H1 (cell line): ENCODE measurements at regions not wholly inside any gene's neighbourhood (a gene's known extent, or its start where the extent isn't known, plus 50 kb on each side); places are given as distances from the start of the nearest gene placed in this dataset.
A peak's percentile ranks its signal among the peaks of the same experiment; 100 is the strongest.

Experiments used
- CTCF ChIA-PET: fragments of 300-600 bp; sonication (Branson Sonifier 250); formaldehyde crosslinking; loops from one replicate; lab custom pipeline; 2021; ENCODE audit not compliant: partially characterized antibody; lab: Charles Lee
- POLR2A ChIA-PET: fragments of 300-600 bp; sonication (Branson Sonifier 250); formaldehyde crosslinking; loops from one replicate; lab custom pipeline; 2021; ENCODE audit warnings: inconsistent platforms; ENCODE audit not compliant: partially characterized antibody; lab: Charles Lee
- DNase-seq, 2 experiments: peaks; one replicate each; pipeline versions ENCODE4 v3.0.0 to v3.0.0-alpha.2; 2010 to 2022; ENCODE audit warnings: low spot score in 2 of 2, low read depth in 1 of 2, mixed read lengths in 1 of 2
- FAIRE-seq: peaks from 2 replicates; lab custom pipeline; 2011; peaks lifted over from hg19 to GRCh38; lab: Jason Lieb, UNC
- H2AFZ ChIP-seq: 2 replicates; pipeline ENCODE4 v1.8.1; 2012; ENCODE audit warnings: low read length, inconsistent platforms
- H2AK5ac ChIP-seq: 2 replicates; pipeline ENCODE4 v1.6.1; 2013; ENCODE audit warnings: low read depth, low read length
- H2BK120ac ChIP-seq: replicated peaks from 2 replicates; pipeline ENCODE3; 2013; ENCODE audit warnings: low read depth, low read length, inconsistent platforms
- H2BK12ac ChIP-seq: 2 replicates; pipeline ENCODE4 v1.6.1; 2013; ENCODE audit warnings: low read depth, low read length
- H2BK15ac ChIP-seq: 2 replicates; pipeline ENCODE4 v1.6.1; 2013; ENCODE audit warnings: low read length
- H2BK20ac ChIP-seq: 2 replicates; pipeline ENCODE4 v1.6.1; 2013; ENCODE audit warnings: low read length
- H2BK5ac ChIP-seq: 2 replicates; pipeline ENCODE4 v1.6.1; 2013; ENCODE audit warnings: low read depth, low read length
- H3K14ac ChIP-seq: 2 replicates; pipeline ENCODE4 v1.6.1; 2013; ENCODE audit warnings: inconsistent platforms; ENCODE audit not compliant: insufficient read length
- H3K18ac ChIP-seq: 2 replicates; pipeline ENCODE4 v1.6.1; 2013; ENCODE audit warnings: low read length; ENCODE audit errors: extremely low read depth
- H3K23ac ChIP-seq: 2 replicates; pipeline ENCODE4 v1.6.1; 2013; ENCODE audit warnings: inconsistent platforms; ENCODE audit not compliant: insufficient read length
- H3K23me2 ChIP-seq: 2 replicates; pipeline ENCODE4 v1.6.1; 2013; ENCODE audit warnings: low read depth, low read length
- H3K27ac ChIP-seq: 2 replicates; pipeline ENCODE4 v1.6.1; 2011; ENCODE audit warnings: low read depth, low read length, inconsistent platforms
- H3K27me3 ChIP-seq, 4 experiments: replicated peaks in 1 of 4; 1 replicate in 1 of 4; 2 replicates in 3 of 4; pipeline versions ENCODE4 v1.6.1 to v1.8.1; 2011 to 2013; ENCODE audit warnings: low read length in 3 of 4, mild to moderate bottlenecking in 3 of 4, inconsistent platforms in 2 of 4, mixed read lengths in 2 of 4, moderate library complexity in 1 of 4; ENCODE audit not compliant: control insufficient read depth in 3 of 4, insufficient read depth in 3 of 4; ENCODE audit errors: extremely low read depth in 1 of 4
- H3K36me3 ChIP-seq, 4 experiments: 2 replicates each; pipeline versions ENCODE4 v1.6.1 to v1.8.1; 2011 to 2013; ENCODE audit warnings: mild to moderate bottlenecking in 4 of 4, low read length in 3 of 4, moderate library complexity in 2 of 4, control low read depth in 1 of 4, inconsistent platforms in 1 of 4; ENCODE audit not compliant: insufficient read depth in 4 of 4, control insufficient read depth in 2 of 4
- H3K4ac ChIP-seq: replicated peaks from 2 replicates; pipeline ENCODE3; 2013; ENCODE audit warnings: low read length, low read depth, mixed read lengths, inconsistent platforms; ENCODE audit not compliant: insufficient read length
- H3K4me1 ChIP-seq, 4 experiments: replicated peaks in 1 of 4; 1 replicate in 1 of 4; 2 replicates in 3 of 4; pipeline versions ENCODE4 v1.6.1 to v1.8.1; 2011 to 2013; ENCODE audit warnings: low read length in 3 of 4, inconsistent platforms in 2 of 4, mixed read lengths in 1 of 4; ENCODE audit not compliant: insufficient read depth in 4 of 4, control insufficient read depth in 3 of 4
- H3K4me2 ChIP-seq, 2 experiments: 2 replicates each; pipeline versions ENCODE4 v1.6.1 to v1.8.1; 2011 to 2013; ENCODE audit warnings: low read depth in 2 of 2, low read length in 2 of 2, control low read depth in 1 of 2, inconsistent platforms in 1 of 2, mild to moderate bottlenecking in 1 of 2; ENCODE audit not compliant: insufficient read depth in 1 of 2
- H3K4me3 ChIP-seq, 4 experiments: fragments of 200-600, 300-600 bp in 1 of 4; sonication (generic), shearing (Covaris generic), sonication (Bioruptor Twin) in 1 of 4; 2 replicates each; pipeline versions ENCODE4 v1.5.1 to v1.8.1; 2011 to 2016; ENCODE audit warnings: low read length in 4 of 4, low read depth in 3 of 4, control low read depth in 2 of 4, inconsistent platforms in 2 of 4, mild to moderate bottlenecking in 2 of 4, mixed read lengths in 1 of 4, moderate library complexity in 1 of 4; ENCODE audit not compliant: insufficient read depth in 2 of 4; ENCODE audit errors: extremely low read depth in 1 of 4
- H3K56ac ChIP-seq: replicated peaks from 2 replicates; pipeline ENCODE3; 2013; ENCODE audit warnings: low read depth, mild to moderate bottlenecking, mixed read lengths, low read length, inconsistent platforms; ENCODE audit not compliant: insufficient read length
- H3K79me1 ChIP-seq: 2 replicates; pipeline ENCODE4 v1.6.1; 2013; ENCODE audit warnings: low read depth, low read length, control low read depth
- H3K79me2 ChIP-seq, 2 experiments: 2 replicates each; pipeline versions ENCODE4 v1.6.1 to v1.8.1; 2012 to 2013; ENCODE audit warnings: low read length in 2 of 2, mild to moderate bottlenecking in 2 of 2, inconsistent platforms in 1 of 2; ENCODE audit not compliant: insufficient read depth in 2 of 2, control insufficient read depth in 1 of 2
- H3K9ac ChIP-seq, 4 experiments: replicated peaks in 1 of 4; 1 replicate in 1 of 4; 2 replicates in 3 of 4; pipeline versions ENCODE4 v1.6.1 to v1.8.1; 2011 to 2013; ENCODE audit warnings: low read depth in 3 of 4, low read length in 3 of 4, control low read depth in 2 of 4, mild to moderate bottlenecking in 2 of 4, moderate library complexity in 2 of 4, inconsistent platforms in 1 of 4; ENCODE audit errors: extremely low read depth in 1 of 4
- H3K9me3 ChIP-seq, 2 experiments: 2 replicates each; pipeline versions ENCODE4 v1.6.1 to v1.8.1; 2012 to 2013; ENCODE audit warnings: mild to moderate bottlenecking in 2 of 2, moderate library complexity in 2 of 2, control low read depth in 1 of 2, inconsistent platforms in 1 of 2, low read depth in 1 of 2, low read length in 1 of 2, mixed read lengths in 1 of 2; ENCODE audit not compliant: insufficient read depth in 2 of 2
- H4K20me1 ChIP-seq, 2 experiments: replicated peaks in 1 of 2; 2 replicates each; pipeline versions ENCODE3 to v1.8.1; 2011 to 2013; ENCODE audit warnings: inconsistent platforms in 2 of 2, low read length in 2 of 2, mild to moderate bottlenecking in 1 of 2; ENCODE audit not compliant: insufficient read depth in 2 of 2, control insufficient read depth in 1 of 2
- H4K5ac ChIP-seq: 2 replicates; pipeline ENCODE4 v1.6.1; 2013; ENCODE audit warnings: low read length, low read depth, mixed read lengths, inconsistent platforms; ENCODE audit not compliant: insufficient read length
- H4K8ac ChIP-seq: 2 replicates; pipeline ENCODE4 v1.8.0; 2013; ENCODE audit warnings: mild to moderate bottlenecking, moderate library complexity, low read length, inconsistent platforms; ENCODE audit not compliant: insufficient read depth; ENCODE audit errors: extremely low read depth
- H4K91ac ChIP-seq: replicated peaks from 2 replicates; pipeline ENCODE3; 2013; ENCODE audit warnings: low read length, mixed read lengths, inconsistent platforms; ENCODE audit not compliant: insufficient read length
- BACH1 ChIP-seq: IDR thresholded peaks from 2 replicates; pipeline ENCODE4 v1.6.1; 2012; ENCODE audit warnings: low read length, improper control_type of control experiment
- CBX8 ChIP-seq: fragments of 300-800, 300-1000 bp; sonication (generic); IDR thresholded peaks from 2 replicates; pipeline ENCODE4 v1.7.1; 2016; ENCODE audit warnings: low read depth, low read length, borderline replicate concordance
- CHD1 ChIP-seq: IDR thresholded peaks from 2 replicates; pipeline ENCODE4 v1.6.1; 2012; ENCODE audit warnings: low read depth, low read length, improper control_type of control experiment
- CHD2 ChIP-seq: IDR thresholded peaks from 2 replicates; pipeline ENCODE4 v1.6.1; 2012; ENCODE audit warnings: low read length, improper control_type of control experiment
- EP300 ChIP-seq, 2 experiments: IDR thresholded peaks; 1 replicate in 1 of 2; 2 replicates in 1 of 2; pipeline ENCODE4 v1.6.1; 2011 to 2012; ENCODE audit warnings: low read depth in 2 of 2, low read length in 2 of 2, mild to moderate bottlenecking in 2 of 2, borderline replicate concordance in 1 of 2, inconsistent platforms in 1 of 2, moderate library complexity in 1 of 2
- GTF2F1 ChIP-seq: IDR thresholded peaks from 2 replicates; pipeline ENCODE4 v1.6.1; 2012; ENCODE audit warnings: low read depth, low read length, improper control_type of control experiment, borderline replicate concordance
- JUND ChIP-seq: IDR thresholded peaks from 2 replicates; pipeline ENCODE4 v1.6.1; 2011; ENCODE audit warnings: mild to moderate bottlenecking, improper control_type of control experiment, low read length
- MAX ChIP-seq: IDR thresholded peaks from 2 replicates; pipeline ENCODE4 v1.6.1; 2012; ENCODE audit warnings: inconsistent platforms
- RFX5 ChIP-seq: IDR thresholded peaks from 2 replicates; pipeline ENCODE4 v1.6.1; 2011; ENCODE audit warnings: low read depth, low read length, improper control_type of control experiment, borderline replicate concordance
- SIRT6 ChIP-seq: IDR thresholded peaks from one replicate; pipeline ENCODE4 v1.7.1; 2012; ENCODE audit warnings: low read length, inconsistent platforms
- SP2 ChIP-seq: IDR thresholded peaks from 2 replicates; pipeline ENCODE4 v1.6.1; 2012; ENCODE audit warnings: mild to moderate bottlenecking, low read length, inconsistent platforms
- SUZ12 ChIP-seq: fragments of 200-600 bp; sonication (generic); IDR thresholded peaks from 2 replicates; pipeline ENCODE4 v1.6.1; 2012; ENCODE audit warnings: mild to moderate bottlenecking, inconsistent platforms, low read length, moderate library complexity, mixed read lengths
- TAF1 ChIP-seq: IDR thresholded peaks from 2 replicates; pipeline ENCODE4 v1.6.1; 2011; ENCODE audit warnings: mild to moderate bottlenecking, low read depth, low read length
- TBP ChIP-seq: IDR thresholded peaks from 2 replicates; pipeline ENCODE4 v1.6.1; 2011; ENCODE audit warnings: low read depth, low read length, improper control_type of control experiment
- TCF12 ChIP-seq: IDR thresholded peaks from 2 replicates; pipeline ENCODE4 v1.6.1; 2011; ENCODE audit warnings: low read depth, mild to moderate bottlenecking, low read length
- WGBS, 2 experiments: shearing (Covaris generic) in 1 of 2; methylation state at CpG; one replicate each; pipeline versions ENCODE4 v1.1.6 to v1.1.7; 2013 to 2015; ENCODE audit warnings: low lambda C conversion rate in 2 of 2, mixed read lengths in 2 of 2, inconsistent platforms in 1 of 2, low coverage in 1 of 2, missing lambda C conversion rate in 1 of 2; ENCODE audit not compliant: insufficient replicate concordance in 2 of 2, insufficient coverage in 1 of 2, insufficient read length in 1 of 2; ENCODE audit errors: extremely low coverage in 1 of 2, missing lambda C conversion rate in 1 of 2; 5-methylcytosine and 5-hydroxymethylcytosine counted together

- WGBS, 2 experiments, result 61% methylated on average over 6 of the region's 6 CpGs; no CpG with 5 or more reads in 1 of the 2 experiments
- Histone ChIP-seq H2BK5ac (no peak overlapping the region), H2BK120ac (no peak overlapping the region), H3K4me1 (peaks cover 0 to 9% (median 4%) of the 10 kb centered on the region in 4 experiments; a peak in 3 of 7 replicates), H3K23ac (no peak overlapping the region), H3K4me2 (peak overlapping the region; percentile 1 to 74; a peak in 2 of 4 replicates), H2BK15ac (no peak overlapping the region), H3K56ac (no peak overlapping the region), H3K9me3 (no peaks in the 10 kb centered on the region), H3K27me3 (no peaks in the 10 kb centered on the region; a peak in 2 of 7 replicates), H3K4ac (no peak overlapping the region), H3K79me1 (no peaks in the 10 kb centered on the region), H2BK12ac (no peak overlapping the region; the same call in 1 of the 2 replicates), H2AK5ac (no peak overlapping the region), H3K18ac (no peak overlapping the region; the same call in 1 of the 2 replicates), H2BK20ac (no peak overlapping the region), H3K23me2 (no peaks in the 10 kb centered on the region), H2AFZ (no peak overlapping the region), H4K20me1 (no peaks in the 10 kb centered on the region), H4K5ac (no peak overlapping the region), H3K4me3 (no peak overlapping the region; a peak in 1 of 8 replicates), H3K27ac (no peak overlapping the region), H4K91ac (no peak overlapping the region), H4K8ac (no peak overlapping the region), H3K36me3 (no peaks in the 10 kb centered on the region), H3K9ac (peak overlapping the region in 1 of 4 experiments; percentile 13; a peak in 1 of 7 replicates), H3K14ac (no peak overlapping the region), H3K79me2 (no peaks in the 10 kb centered on the region)
- DNase-seq, result peak in 1 of 2 experiments; percentile 34
- ChIA-PET POLR2A (interaction anchor here (1.2 kb wide), 1 partner anchor 11 kb away, joined by 3 read pairs; no protein-coding TSS in a partner anchor), CTCF (no interaction called here)
- FAIRE-seq, result peak; percentile 32
- no peak for TF ChIP-seq TCF12
- TF ChIP-seq BACH1, result no peak
- TF ChIP-seq TAF1, result no peak
- TF ChIP-seq CHD2, result no peak
- no peak for TF ChIP-seq TBP
- no peak for TF ChIP-seq SIRT6
- no peak for TF ChIP-seq RFX5
- TF ChIP-seq JUND, result no peak
- TF ChIP-seq EP300 (IDR thresholded peaks at IDR 0.05; ENCODE audit: borderline replicate concordance in 1 of 2, low read depth in 2 of 2, low read length in 2 of 2), result no peak
- no peak for TF ChIP-seq SP2
- TF ChIP-seq GTF2F1, result no peak
- TF ChIP-seq SUZ12, result no peak
- no peak for TF ChIP-seq CBX8
- TF ChIP-seq CHD1, result no peak
- TF ChIP-seq MAX, result no peak
Measured at GRCh38 chr18:21991886-21992285, 177.5 kb upstream of the GATA6 start.
